Osteoblast (primary cell): ENCODE measurements at regions not wholly inside any gene's neighbourhood (a gene's known extent, or its start where the extent isn't known, plus 50 kb on each side); places are given as distances from the start of the nearest gene placed in this dataset.
"Not testable (repeated sequence)": the region's sequence is repeated elsewhere in the genome, so short reads cannot be mapped to it uniquely, and the experiment has no call there.

Experiments used
- DNase-seq: peaks from one replicate; pipeline ENCODE4 v3.0.0; 2011; ENCODE audit warnings: low spot score, mixed read lengths; ENCODE audit not compliant: insufficient read length; ENCODE audit errors: missing footprints
- H2AFZ ChIP-seq: 2 replicates; pipeline ENCODE4 v1.6.0; 2011; ENCODE audit warnings: mild to moderate bottlenecking, low read length
- H3K27ac ChIP-seq: 2 replicates; pipeline ENCODE4 v1.5.1; 2011; ENCODE audit warnings: mild to moderate bottlenecking, low read depth, low read length, moderate library complexity
- H3K27me3 ChIP-seq: 2 replicates; pipeline ENCODE4 v1.6.0; 2012; ENCODE audit warnings: mild to moderate bottlenecking, control low read depth, inconsistent platforms, low read length, moderate library complexity; ENCODE audit not compliant: insufficient read depth
- H3K36me3 ChIP-seq: 2 replicates; pipeline ENCODE4 v1.5.1; 2011; ENCODE audit warnings: mild to moderate bottlenecking, low read length, control low read depth, moderate library complexity; ENCODE audit not compliant: insufficient read depth
- H3K4me1 ChIP-seq: 2 replicates; pipeline ENCODE4 v1.5.1; 2011; ENCODE audit warnings: mild to moderate bottlenecking, low read length, control low read depth, moderate library complexity; ENCODE audit not compliant: insufficient read depth
- H3K4me2 ChIP-seq: 2 replicates; pipeline ENCODE4 v1.6.0; 2011; ENCODE audit warnings: mild to moderate bottlenecking, low read length; ENCODE audit not compliant: insufficient read depth
- H3K4me3 ChIP-seq: fragments of 200-600 bp; sonication (generic); 3 replicates; pipeline ENCODE4 v1.5.1; 2012; ENCODE audit warnings: mild to moderate bottlenecking, low read length, inconsistent platforms; ENCODE audit not compliant: insufficient read depth
- H3K79me2 ChIP-seq: 2 replicates; pipeline ENCODE4 v1.6.0; 2012; ENCODE audit warnings: mild to moderate bottlenecking, low read length, control low read depth, inconsistent platforms; ENCODE audit not compliant: insufficient read depth
- H3K9me3 ChIP-seq: 2 replicates; pipeline ENCODE4 v1.5.1; 2011; ENCODE audit warnings: low read depth, low read length, control low read depth
- H4K20me1 ChIP-seq: 2 replicates; pipeline ENCODE4 v1.6.0; 2012; ENCODE audit warnings: mild to moderate bottlenecking, low read length, control low read depth; ENCODE audit not compliant: insufficient read depth

- not testable (repeated sequence) for H4K20me1 ChIP-seq, H3K36me3 ChIP-seq, DNase-seq, H3K4me2 ChIP-seq, H3K9me3 ChIP-seq, H3K27ac ChIP-seq, H3K4me3 ChIP-seq, H3K27me3 ChIP-seq, H2AFZ ChIP-seq, H3K79me2 ChIP-seq, H3K4me1 ChIP-seq
Observed at GRCh38 chr21:5064581-5065142, 5456.7 kb upstream of the TPTE start.

GRCh38 chr21:5065240-5066211, 5455.9 kb upstream of the TPTE start:
- not testable (repeated sequence) for H3K79me2 ChIP-seq, H3K36me3 ChIP-seq, H4K20me1 ChIP-seq, H3K4me2 ChIP-seq, H3K4me1 ChIP-seq, H3K9me3 ChIP-seq, H3K4me3 ChIP-seq, H2AFZ ChIP-seq, H3K27me3 ChIP-seq, H3K27ac ChIP-seq, DNase-seq

GRCh38 chr21:5066682-5067251, 5454.6 kb upstream of the TPTE start:
- H3K36me3 ChIP-seq, H3K27ac ChIP-seq, DNase-seq, H2AFZ ChIP-seq, H3K9me3 ChIP-seq, H4K20me1 ChIP-seq, H3K4me2 ChIP-seq, H3K79me2 ChIP-seq, H3K4me1 ChIP-seq, H3K4me3 ChIP-seq, H3K27me3 ChIP-seq: not testable (repeated sequence)

GRCh38 chr21:5067326-5068048, 5453.9 kb upstream of the TPTE start:
- not testable (repeated sequence) for H3K4me3 ChIP-seq

GRCh38 chr21:5068649-5069048, 5452.7 kb upstream of the TPTE start:
- H3K4me2 ChIP-seq, H3K4me3 ChIP-seq, H3K27me3 ChIP-seq: not testable (repeated sequence)

More at GRCh38 chr21:5067326-5068048, 5453.9 kb upstream of the TPTE start:
- H3K4me1 ChIP-seq, H3K27ac ChIP-seq, H3K27me3 ChIP-seq, H4K20me1 ChIP-seq, DNase-seq, H3K79me2 ChIP-seq, H3K4me2 ChIP-seq, H3K36me3 ChIP-seq, H2AFZ ChIP-seq, H3K9me3 ChIP-seq: not testable (repeated sequence)

GRCh38 chr21:5071180-5071579, 5450.2 kb upstream of the TPTE start:
- H3K4me2 ChIP-seq, H3K9me3 ChIP-seq, H4K20me1 ChIP-seq, DNase-seq, H2AFZ ChIP-seq, H3K4me3 ChIP-seq, H3K27me3 ChIP-seq, H3K4me1 ChIP-seq, H3K79me2 ChIP-seq, H3K36me3 ChIP-seq, H3K27ac ChIP-seq: not testable (repeated sequence)

More at GRCh38 chr21:5068649-5069048, 5452.7 kb upstream of the TPTE start:
- not testable (repeated sequence) for H3K36me3 ChIP-seq, H3K4me1 ChIP-seq, H4K20me1 ChIP-seq, DNase-seq, H3K9me3 ChIP-seq, H2AFZ ChIP-seq, H3K27ac ChIP-seq, H3K79me2 ChIP-seq

GRCh38 chr21:5076854-5077253, 5444.5 kb upstream of the TPTE start:
- H4K20me1 ChIP-seq, H3K9me3 ChIP-seq, H2AFZ ChIP-seq, H3K27me3 ChIP-seq, H3K4me3 ChIP-seq, H3K4me2 ChIP-seq, H3K79me2 ChIP-seq, H3K4me1 ChIP-seq, DNase-seq, H3K27ac ChIP-seq, H3K36me3 ChIP-seq: not testable (repeated sequence)

- not testable (repeated sequence) for H3K27ac ChIP-seq
Observed at GRCh38 chr21:5079361-5079760, 5442.0 kb upstream of the TPTE start.

More at GRCh38 chr21:5079361-5079760, 5442.0 kb upstream of the TPTE start:
- H3K4me3 ChIP-seq, H3K4me2 ChIP-seq, DNase-seq, H3K36me3 ChIP-seq, H3K79me2 ChIP-seq, H2AFZ ChIP-seq, H3K4me1 ChIP-seq, H4K20me1 ChIP-seq, H3K27me3 ChIP-seq, H3K9me3 ChIP-seq: not testable (repeated sequence)
